SK-N-SH (cell line): ENCODE measurements at regions not wholly inside any gene's neighbourhood (a gene's known extent, or its start where the extent isn't known, plus 50 kb on each side); places are given as distances from the start of the nearest gene placed in this dataset.

Source experiments
- CTCF ChIP-seq: fragments of 200-600 bp; sonication (generic); IDR thresholded peaks from 2 replicates; pipeline ENCODE4 v1.6.1; 2017; ENCODE audit warnings: antibody characterized with exemption, mild to moderate bottlenecking, moderate library complexity
- EP300 ChIP-seq, 2 experiments: IDR thresholded peaks; 2 replicates each; pipeline versions ENCODE4 v1.4.0 to v1.6.1; 2012; ENCODE audit warnings: borderline replicate concordance in 1 of 2, low read depth in 1 of 2, low read length in 1 of 2
- EZH2phosphoT487 ChIP-seq: fragments of 200-600 bp; sonication (generic); IDR thresholded peaks from 2 replicates; pipeline ENCODE4 v1.6.1; 2017; ENCODE audit warnings: low read depth, mixed run types, mild to moderate bottlenecking, antibody characterized with exemption, moderate library complexity, borderline replicate concordance
- GATA2 ChIP-seq: sonication (generic); formaldehyde crosslinking; IDR thresholded peaks from 2 replicates; pipeline ENCODE4 v1.5.0; 2020; ENCODE audit warnings: mild to moderate bottlenecking, missing genetic modification reagents
- JUND ChIP-seq: IDR thresholded peaks from 2 replicates; pipeline ENCODE4 v1.4.0; 2012
- NRF1 ChIP-seq: IDR thresholded peaks from 2 replicates; pipeline ENCODE4 v1.6.1; 2012; ENCODE audit warnings: low read depth, mild to moderate bottlenecking, low read length
- POLR2AphosphoS5 ChIP-seq: IDR thresholded peaks from 2 replicates; pipeline ENCODE4 v1.6.1; 2012; ENCODE audit warnings: low read depth, low read length
- RAD21 ChIP-seq: IDR thresholded peaks from 2 replicates; pipeline ENCODE4 v1.6.1; 2012; ENCODE audit warnings: mild to moderate bottlenecking, low read length
- SIN3A ChIP-seq: IDR thresholded peaks from 2 replicates; pipeline ENCODE4 v1.6.1; 2012; ENCODE audit warnings: low read depth, mild to moderate bottlenecking, low read length, moderate library complexity, borderline replicate concordance
- TAF1 ChIP-seq: IDR thresholded peaks from 2 replicates; pipeline ENCODE4 v1.6.1; 2012; ENCODE audit warnings: low read depth, mild to moderate bottlenecking, low read length, moderate library complexity, borderline replicate concordance
- TF ChIP-seq, protein P1 (sequence below): IDR thresholded peaks from 2 replicates; pipeline ENCODE4 v1.4.0; 2012; ENCODE audit warnings: low read depth
- TF ChIP-seq, protein P2 (sequence below): IDR thresholded peaks from 2 replicates; pipeline ENCODE4 v1.4.0; 2012; ENCODE audit warnings: low read depth, borderline replicate concordance

DNA sequence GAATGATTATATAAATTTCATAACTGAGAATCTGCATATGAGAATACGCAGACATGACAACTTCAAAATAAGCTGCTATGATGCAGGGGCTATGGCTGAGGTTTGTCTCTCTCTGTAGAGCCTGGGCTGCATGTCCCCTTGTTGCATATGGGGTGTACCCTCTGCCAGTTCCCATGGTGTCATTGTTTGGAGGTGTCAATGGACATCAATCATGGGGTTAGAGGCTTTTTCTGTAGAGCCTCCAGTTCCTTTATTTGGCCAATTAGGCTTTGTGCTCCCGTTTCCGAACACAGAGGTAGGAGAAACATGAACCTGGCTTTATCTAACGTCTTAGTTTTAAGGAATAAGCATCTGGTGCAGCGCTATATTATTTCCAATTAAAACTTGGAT is 77.3 kb upstream of the RARB start:
- TF ChIP-seq CTCF, result no peak
- no peak for TF ChIP-seq TAF1
- TF ChIP-seq EP300 (IDR thresholded peaks at IDR 0.05; ENCODE audit: borderline replicate concordance in 1 of 2, low read depth in 1 of 2, low read length in 1 of 2), result no peak
- TF ChIP-seq GATA2 (CRISPR knock-in tag), result no peak
- TF ChIP-seq, protein P1, sequence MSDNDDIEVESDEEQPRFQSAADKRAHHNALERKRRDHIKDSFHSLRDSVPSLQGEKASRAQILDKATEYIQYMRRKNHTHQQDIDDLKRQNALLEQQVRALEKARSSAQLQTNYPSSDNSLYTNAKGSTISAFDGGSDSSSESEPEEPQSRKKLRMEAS, result no peak
- TF ChIP-seq, protein P2, sequence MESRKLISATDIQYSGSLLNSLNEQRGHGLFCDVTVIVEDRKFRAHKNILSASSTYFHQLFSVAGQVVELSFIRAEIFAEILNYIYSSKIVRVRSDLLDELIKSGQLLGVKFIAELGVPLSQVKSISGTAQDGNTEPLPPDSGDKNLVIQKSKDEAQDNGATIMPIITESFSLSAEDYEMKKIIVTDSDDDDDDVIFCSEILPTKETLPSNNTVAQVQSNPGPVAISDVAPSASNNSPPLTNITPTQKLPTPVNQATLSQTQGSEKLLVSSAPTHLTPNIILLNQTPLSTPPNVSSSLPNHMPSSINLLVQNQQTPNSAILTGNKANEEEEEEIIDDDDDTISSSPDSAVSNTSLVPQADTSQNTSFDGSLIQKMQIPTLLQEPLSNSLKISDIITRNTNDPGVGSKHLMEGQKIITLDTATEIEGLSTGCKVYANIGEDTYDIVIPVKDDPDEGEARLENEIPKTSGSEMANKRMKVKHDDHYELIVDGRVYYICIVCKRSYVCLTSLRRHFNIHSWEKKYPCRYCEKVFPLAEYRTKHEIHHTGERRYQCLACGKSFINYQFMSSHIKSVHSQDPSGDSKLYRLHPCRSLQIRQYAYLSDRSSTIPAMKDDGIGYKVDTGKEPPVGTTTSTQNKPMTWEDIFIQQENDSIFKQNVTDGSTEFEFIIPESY, result no peak
- TF ChIP-seq JUND, result no peak
- no peak for TF ChIP-seq RAD21
- TF ChIP-seq POLR2AphosphoS5, result no peak
- TF ChIP-seq EZH2phosphoT487, result no peak
- TF ChIP-seq SIN3A, result no peak
- no peak for TF ChIP-seq NRF1
